ENCODE measurements at regions not wholly inside any gene's neighbourhood (a gene's known extent, or its start where the extent isn't known, plus 50 kb on each side); places are given as distances from the start of the nearest gene placed in this dataset.

- peaks cover 3% of the 10 kb centered on the region for H3K27me3 ChIP-seq (replicated peaks; ENCODE audit: control insufficient read depth, insufficient read depth, low read length)
- H3K4me3 ChIP-seq (replicated peaks; ENCODE audit: low read depth, low read length): no peak overlapping the region
- TF ChIP-seq CTCF (IDR thresholded peaks at IDR 0.05; ENCODE audit: insufficient read depth, low read length, poor library complexity, severe bottlenecking): no peak
- H3K36me3 ChIP-seq (ENCODE audit: control insufficient read depth, insufficient read depth, low read length): no peaks in the 10 kb centered on the region
- DNase-seq (ENCODE audit: extremely low read depth, insufficient read length): no peak
Measured at GRCh38 chr16:85264752-85265151, 152.5 kb upstream of the CIBAR2 start.

- no peak for TF ChIP-seq CTCF (IDR thresholded peaks at IDR 0.05; ENCODE audit: insufficient read depth, low read length, poor library complexity, severe bottlenecking)
- Histone ChIP-seq H3K4me3 (replicated peaks; ENCODE audit: low read depth, low read length) (no peak overlapping the region), H3K36me3 (ENCODE audit: control insufficient read depth, insufficient read depth, low read length) (no peaks in the 10 kb centered on the region), H3K27me3 (replicated peaks; ENCODE audit: control insufficient read depth, insufficient read depth, low read length) (peaks cover 3% of the 10 kb centered on the region)
- DNase-seq (ENCODE audit: extremely low read depth, insufficient read length): no peak
Measured at GRCh38 chr16:85265161-85265784, 153.0 kb upstream of the CIBAR2 start.

- H3K4me3 ChIP-seq (replicated peaks; ENCODE audit: low read depth, low read length): no peak overlapping the region
- DNase-seq (ENCODE audit: extremely low read depth, insufficient read length): no peak
- peaks cover 3% of the 10 kb centered on the region for H3K27me3 ChIP-seq (replicated peaks; ENCODE audit: control insufficient read depth, insufficient read depth, low read length)
- H3K36me3 ChIP-seq (ENCODE audit: control insufficient read depth, insufficient read depth, low read length): no peaks in the 10 kb centered on the region
- no peak for TF ChIP-seq CTCF (IDR thresholded peaks at IDR 0.05; ENCODE audit: insufficient read depth, low read length, poor library complexity, severe bottlenecking)
Measured at GRCh38 chr16:85265810-85266209, 153.5 kb upstream of the CIBAR2 start.

- Histone ChIP-seq H3K4me3 (replicated peaks; ENCODE audit: low read depth, low read length) (no peak overlapping the region), H3K27me3 (replicated peaks; ENCODE audit: control insufficient read depth, insufficient read depth, low read length) (no peaks in the 10 kb centered on the region), H3K36me3 (ENCODE audit: control insufficient read depth, insufficient read depth, low read length) (no peaks in the 10 kb centered on the region)
- no peak for DNase-seq (ENCODE audit: extremely low read depth, insufficient read length)
- TF ChIP-seq CTCF (IDR thresholded peaks at IDR 0.05; ENCODE audit: insufficient read depth, low read length, poor library complexity, severe bottlenecking): no peak
Measured at GRCh38 chr16:85266857-85267256, 154.6 kb upstream of the CIBAR2 start.

GRCh38 chr16:85267414-85267945 is 155.2 kb upstream of the CIBAR2 start:
- Histone ChIP-seq H3K36me3 (ENCODE audit: control insufficient read depth, insufficient read depth, low read length) (no peaks in the 10 kb centered on the region), H3K27me3 (replicated peaks; ENCODE audit: control insufficient read depth, insufficient read depth, low read length) (no peaks in the 10 kb centered on the region), H3K4me3 (replicated peaks; ENCODE audit: low read depth, low read length) (no peak overlapping the region)
- TF ChIP-seq CTCF (IDR thresholded peaks at IDR 0.05; ENCODE audit: insufficient read depth, low read length, poor library complexity, severe bottlenecking): no peak
- DNase-seq (ENCODE audit: extremely low read depth, insufficient read length): no peak

GRCh38 chr16:85269165-85269564 is 156.9 kb upstream of the CIBAR2 start:
- no peaks in the 10 kb centered on the region for H3K27me3 ChIP-seq (replicated peaks; ENCODE audit: control insufficient read depth, insufficient read depth, low read length)
- H3K36me3 ChIP-seq (ENCODE audit: control insufficient read depth, insufficient read depth, low read length): no peaks in the 10 kb centered on the region
- H3K4me3 ChIP-seq (replicated peaks; ENCODE audit: low read depth, low read length): no peak overlapping the region
- no peak for TF ChIP-seq CTCF (IDR thresholded peaks at IDR 0.05; ENCODE audit: insufficient read depth, low read length, poor library complexity, severe bottlenecking)
- no peak for DNase-seq (ENCODE audit: extremely low read depth, insufficient read length)
